ENCODE measurements at regions not wholly inside any gene's neighbourhood (a gene's known extent, or its start where the extent isn't known, plus 50 kb on each side); places are given as distances from the start of the nearest gene placed in this dataset.

DNA sequence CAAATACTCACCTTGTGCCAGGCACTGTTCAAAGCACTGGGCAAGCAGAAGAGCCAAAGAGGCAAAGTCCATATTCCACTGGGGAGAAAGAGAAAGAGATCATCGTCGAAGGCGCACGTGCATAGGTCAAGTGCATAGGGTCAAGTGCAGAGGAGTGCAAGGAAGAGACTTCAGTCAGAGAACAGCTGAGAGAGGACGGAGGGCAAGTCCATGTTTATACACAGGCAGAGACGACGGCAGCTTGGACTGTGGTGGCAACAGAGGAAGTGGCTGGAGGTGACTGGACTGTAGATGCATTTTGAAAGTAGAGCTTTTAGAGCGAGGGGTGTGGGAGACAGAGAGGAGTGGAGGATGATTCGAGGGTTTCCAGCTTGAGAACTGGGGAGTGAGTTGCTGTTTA, 74.7 kb upstream of the SDK2 start:
- no TSS peak for BruUV-seq (replicated peaks)
- Histone ChIP-seq H3K4me2 (ENCODE audit: low read length) (no peak overlapping the region), H3K4me3 (replicated peaks in 1 of 2; ENCODE audit: low read depth in 1 of 2, low read length in 2 of 2) (no peak overlapping the region), H3K27me3 (ENCODE audit: insufficient read depth, low read length) (peaks cover 55% of the 10 kb centered on the region), H4K20me1 (ENCODE audit: insufficient read depth) (no peaks in the 10 kb centered on the region), H2AFZ (ENCODE audit: low read depth, low read length, poor library complexity, severe bottlenecking) (no peak overlapping the region), H3K4me1 (ENCODE audit: control insufficient read depth in 1 of 2, insufficient read depth in 2 of 2, low read length in 2 of 2) (no peaks in the 10 kb centered on the region), H3K9me2 (ENCODE audit: insufficient read depth) (no peaks in the 10 kb centered on the region), H3K9me3 (ENCODE audit: control insufficient read depth in 1 of 2, insufficient read depth in 1 of 2, low read depth in 1 of 2, low read length in 2 of 2) (no peaks in the 10 kb centered on the region), H3K27ac (ENCODE audit: low read depth, low read length) (no peak overlapping the region), H3K9ac (ENCODE audit: low read length) (no peak overlapping the region), H3K79me2 (ENCODE audit: insufficient read depth, low read length) (no peaks in the 10 kb centered on the region), H3K36me3 (ENCODE audit: control insufficient read depth in 1 of 2, insufficient read depth in 2 of 2, low read length in 2 of 2) (no peaks in the 10 kb centered on the region)
- TF ChIP-seq JUND (IDR thresholded peaks at IDR 0.05) (no peak), CEBPB (IDR thresholded peaks at IDR 0.05; ENCODE audit: low read depth) (no peak), FOSL1 (IDR thresholded peaks at IDR 0.05; ENCODE audit: low read depth) (no peak)
- TF ChIP-seq, protein P1, sequence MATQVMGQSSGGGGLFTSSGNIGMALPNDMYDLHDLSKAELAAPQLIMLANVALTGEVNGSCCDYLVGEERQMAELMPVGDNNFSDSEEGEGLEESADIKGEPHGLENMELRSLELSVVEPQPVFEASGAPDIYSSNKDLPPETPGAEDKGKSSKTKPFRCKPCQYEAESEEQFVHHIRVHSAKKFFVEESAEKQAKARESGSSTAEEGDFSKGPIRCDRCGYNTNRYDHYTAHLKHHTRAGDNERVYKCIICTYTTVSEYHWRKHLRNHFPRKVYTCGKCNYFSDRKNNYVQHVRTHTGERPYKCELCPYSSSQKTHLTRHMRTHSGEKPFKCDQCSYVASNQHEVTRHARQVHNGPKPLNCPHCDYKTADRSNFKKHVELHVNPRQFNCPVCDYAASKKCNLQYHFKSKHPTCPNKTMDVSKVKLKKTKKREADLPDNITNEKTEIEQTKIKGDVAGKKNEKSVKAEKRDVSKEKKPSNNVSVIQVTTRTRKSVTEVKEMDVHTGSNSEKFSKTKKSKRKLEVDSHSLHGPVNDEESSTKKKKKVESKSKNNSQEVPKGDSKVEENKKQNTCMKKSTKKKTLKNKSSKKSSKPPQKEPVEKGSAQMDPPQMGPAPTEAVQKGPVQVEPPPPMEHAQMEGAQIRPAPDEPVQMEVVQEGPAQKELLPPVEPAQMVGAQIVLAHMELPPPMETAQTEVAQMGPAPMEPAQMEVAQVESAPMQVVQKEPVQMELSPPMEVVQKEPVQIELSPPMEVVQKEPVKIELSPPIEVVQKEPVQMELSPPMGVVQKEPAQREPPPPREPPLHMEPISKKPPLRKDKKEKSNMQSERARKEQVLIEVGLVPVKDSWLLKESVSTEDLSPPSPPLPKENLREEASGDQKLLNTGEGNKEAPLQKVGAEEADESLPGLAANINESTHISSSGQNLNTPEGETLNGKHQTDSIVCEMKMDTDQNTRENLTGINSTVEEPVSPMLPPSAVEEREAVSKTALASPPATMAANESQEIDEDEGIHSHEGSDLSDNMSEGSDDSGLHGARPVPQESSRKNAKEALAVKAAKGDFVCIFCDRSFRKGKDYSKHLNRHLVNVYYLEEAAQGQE (IDR thresholded peaks at IDR 0.05; ENCODE audit: low read depth), result no peak
- POLR2A ChIA-PET, result no interaction called here
- RAD21 ChIA-PET (ENCODE audit: low non-redundant PET in 1 of 2, low total read pairs in 2 of 2, uncharacterized antibody in 2 of 2, unreplicated experiment in 2 of 2), result no interaction called here
- ATAC-seq, result no peak
- CTCF ChIA-PET, result no interaction called here
- intact Hi-C loops (cut with micrococcal nuclease), result loop anchor here (10.0 kb wide), 1 partner anchor 124 kb away; no protein-coding TSS in a partner anchor
- no peak for DNase-seq (ENCODE audit: low read depth, low spot score)

DNA sequence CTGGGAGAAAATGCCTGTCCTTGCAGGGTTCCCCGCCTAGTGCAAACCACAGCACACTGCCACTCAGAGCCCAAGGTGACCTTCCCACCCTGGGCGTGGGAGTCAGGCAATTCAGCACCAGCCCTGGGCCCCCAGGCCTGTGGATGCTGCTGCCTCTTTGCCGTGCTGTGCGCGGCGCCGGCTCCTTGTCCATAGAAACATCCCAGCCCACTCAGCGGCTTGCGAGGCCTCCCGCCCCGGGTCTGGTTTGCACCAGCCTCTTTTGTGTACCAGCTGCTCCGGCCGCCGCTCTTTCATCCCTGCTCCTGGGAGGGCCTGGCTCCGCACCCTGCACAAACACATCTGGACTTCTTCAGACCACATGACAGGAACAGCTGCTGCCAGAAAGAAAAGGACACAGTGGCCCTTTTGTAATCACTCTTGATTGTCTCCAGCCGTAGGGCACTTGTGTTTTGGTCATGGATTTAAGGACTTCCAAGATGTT, 75.4 kb upstream of the SDK2 start:
- H3K4me2 ChIP-seq (ENCODE audit: low read length), result no peak overlapping the region
- BruUV-seq (replicated peaks), result no TSS peak
- H2AFZ ChIP-seq (ENCODE audit: low read depth, low read length, poor library complexity, severe bottlenecking), result no peak overlapping the region
- ChIA-PET RAD21 (ENCODE audit: low non-redundant PET in 1 of 2, low total read pairs in 2 of 2, uncharacterized antibody in 2 of 2, unreplicated experiment in 2 of 2) (no interaction called here), POLR2A (no interaction called here), CTCF (interaction anchor here (1.1 kb wide), 1 partner anchor 10 kb away, joined by 4 read pairs; no protein-coding TSS in a partner anchor)
- no peak overlapping the region for H3K4me3 ChIP-seq (replicated peaks in 1 of 2; ENCODE audit: low read depth in 1 of 2, low read length in 2 of 2)
- no peaks in the 10 kb centered on the region for H4K20me1 ChIP-seq (ENCODE audit: insufficient read depth)
- H3K9me2 ChIP-seq (ENCODE audit: insufficient read depth), result no peaks in the 10 kb centered on the region
- H3K79me2 ChIP-seq (ENCODE audit: insufficient read depth, low read length), result no peaks in the 10 kb centered on the region
- ATAC-seq (no peak), DNase-seq (ENCODE audit: low read depth, low spot score) (no peak)
- intact Hi-C loops (cut with micrococcal nuclease), result loop anchor here (10.0 kb wide), 1 partner anchor 125 kb away; no protein-coding TSS in a partner anchor
- H3K36me3 ChIP-seq (ENCODE audit: control insufficient read depth in 1 of 2, insufficient read depth in 2 of 2, low read length in 2 of 2), result no peaks in the 10 kb centered on the region
- H3K4me1 ChIP-seq (ENCODE audit: control insufficient read depth in 1 of 2, insufficient read depth in 2 of 2, low read length in 2 of 2), result no peaks in the 10 kb centered on the region
- H3K9ac ChIP-seq (ENCODE audit: low read length), result no peak overlapping the region
- no peak overlapping the region for H3K27ac ChIP-seq (ENCODE audit: low read depth, low read length)
- H3K9me3 ChIP-seq (ENCODE audit: control insufficient read depth in 1 of 2, insufficient read depth in 1 of 2, low read depth in 1 of 2, low read length in 2 of 2), result no peaks in the 10 kb centered on the region
- peaks cover 57% of the 10 kb centered on the region for H3K27me3 ChIP-seq (ENCODE audit: insufficient read depth, low read length)
- TF ChIP-seq CEBPB (IDR thresholded peaks at IDR 0.05; ENCODE audit: low read depth), result no peak
- TF ChIP-seq YY1 (IDR thresholded peaks at IDR 0.05; ENCODE audit: extremely low read depth, insufficient replicate concordance, low read depth, low read length), result no peak
- TF ChIP-seq SIN3A (IDR thresholded peaks at IDR 0.05; ENCODE audit: low read depth), result no peak
- no peak for TF ChIP-seq SP1 (IDR thresholded peaks at IDR 0.05; ENCODE audit: low read depth)
- no peak for TF ChIP-seq POLR2AphosphoS5 (IDR thresholded peaks at IDR 0.05; ENCODE audit: low read depth, low read length)
- TF ChIP-seq EGR1 (IDR thresholded peaks at IDR 0.05; ENCODE audit: low read depth), result no peak
- TF ChIP-seq, protein P2, sequence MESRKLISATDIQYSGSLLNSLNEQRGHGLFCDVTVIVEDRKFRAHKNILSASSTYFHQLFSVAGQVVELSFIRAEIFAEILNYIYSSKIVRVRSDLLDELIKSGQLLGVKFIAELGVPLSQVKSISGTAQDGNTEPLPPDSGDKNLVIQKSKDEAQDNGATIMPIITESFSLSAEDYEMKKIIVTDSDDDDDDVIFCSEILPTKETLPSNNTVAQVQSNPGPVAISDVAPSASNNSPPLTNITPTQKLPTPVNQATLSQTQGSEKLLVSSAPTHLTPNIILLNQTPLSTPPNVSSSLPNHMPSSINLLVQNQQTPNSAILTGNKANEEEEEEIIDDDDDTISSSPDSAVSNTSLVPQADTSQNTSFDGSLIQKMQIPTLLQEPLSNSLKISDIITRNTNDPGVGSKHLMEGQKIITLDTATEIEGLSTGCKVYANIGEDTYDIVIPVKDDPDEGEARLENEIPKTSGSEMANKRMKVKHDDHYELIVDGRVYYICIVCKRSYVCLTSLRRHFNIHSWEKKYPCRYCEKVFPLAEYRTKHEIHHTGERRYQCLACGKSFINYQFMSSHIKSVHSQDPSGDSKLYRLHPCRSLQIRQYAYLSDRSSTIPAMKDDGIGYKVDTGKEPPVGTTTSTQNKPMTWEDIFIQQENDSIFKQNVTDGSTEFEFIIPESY (IDR thresholded peaks at IDR 0.05; ENCODE audit: extremely low read depth, insufficient replicate concordance, low read length), result no peak
- TF ChIP-seq, protein P1 (IDR thresholded peaks at IDR 0.05; ENCODE audit: low read depth), result no peak
- TF ChIP-seq FOSL1 (IDR thresholded peaks at IDR 0.05; ENCODE audit: low read depth), result no peak
- TF ChIP-seq SRF (IDR thresholded peaks at IDR 0.05; ENCODE audit: low read depth), result no peak

All from HCT116 (cell line).